ENCODE measurements at regions not wholly inside any gene's neighbourhood (a gene's known extent, or its start where the extent isn't known, plus 50 kb on each side); places are given as distances from the start of the nearest gene placed in this dataset.
A peak's percentile ranks its signal among the peaks of the same experiment; 100 is the strongest.

DNA sequence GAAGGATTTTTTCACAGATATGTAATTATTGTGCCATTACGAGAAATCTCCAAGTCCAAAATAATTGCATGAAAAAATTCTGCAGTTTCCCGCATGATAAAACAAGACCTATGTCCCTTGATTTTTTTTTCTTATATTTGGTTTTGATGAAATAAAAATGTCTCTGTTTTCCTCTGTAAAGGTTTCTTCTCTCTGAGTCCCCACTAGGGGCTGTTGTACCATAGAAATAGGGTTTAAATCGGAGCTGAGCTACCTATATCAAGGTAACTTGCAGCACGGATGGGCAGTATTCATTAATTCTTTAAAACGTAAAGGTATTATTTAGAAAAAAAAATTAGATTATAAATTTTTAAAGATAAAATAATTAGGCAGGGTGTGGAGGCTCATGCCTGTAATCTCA lies 66.6 kb upstream of the IGF1R start:
- no TSS peak for BruUV-seq (replicated peaks)
- H3K4me3 ChIP-seq, result no peak overlapping the region

DNA sequence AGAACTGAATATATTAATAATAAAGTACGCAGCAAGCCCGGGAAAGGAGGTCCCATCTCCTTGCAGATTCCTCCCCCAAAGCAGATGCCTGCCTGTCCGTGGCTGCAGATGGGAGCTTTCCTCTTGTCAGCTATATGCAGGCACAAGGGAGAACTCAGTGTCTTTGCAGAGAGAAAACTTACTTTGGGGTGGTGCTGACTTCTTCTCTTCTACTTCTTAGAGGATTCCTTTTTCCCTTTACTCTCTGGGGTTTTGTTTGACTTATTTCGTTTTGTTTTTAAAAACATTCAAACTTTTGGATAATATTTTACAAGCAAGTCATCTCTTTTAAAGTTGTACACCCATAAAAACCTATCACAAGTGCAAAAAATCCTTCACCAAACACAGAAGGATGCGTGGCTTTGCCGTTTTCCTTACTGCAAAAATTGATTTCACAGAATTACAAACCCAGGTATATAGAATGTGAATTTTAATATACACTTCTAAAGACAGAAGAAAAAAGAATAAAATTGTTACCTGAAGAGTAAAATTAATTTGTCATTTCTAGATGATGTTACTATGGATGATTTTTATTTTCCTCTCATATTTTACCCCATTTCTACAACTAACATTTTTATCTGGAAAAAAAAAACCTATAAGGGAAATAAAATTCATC lies 65.3 kb upstream of the IGF1R start:
- Histone ChIP-seq H3K9me2 (ENCODE audit: insufficient read depth) (no peaks in the 10 kb centered on the region), H4K20me1 (ENCODE audit: insufficient read depth) (no peaks in the 10 kb centered on the region), H3K36me3 (ENCODE audit: low read depth) (no peaks in the 10 kb centered on the region), H3K4me3 (no peak overlapping the region), H3K9me3 (ENCODE audit: insufficient read depth, low read depth) (no peaks in the 10 kb centered on the region), H3F3A (ENCODE audit: insufficient read depth, low read depth) (no peaks in the 10 kb centered on the region; the same call in 1 of the 2 replicates), H2AFZ (no peak overlapping the region), H3K27me3 (ENCODE audit: insufficient read depth, low read depth) (peaks cover 53% of the 10 kb centered on the region), H3K4me2 (no peak overlapping the region), H3K4me1 (replicated peaks; ENCODE audit: insufficient read depth) (no peaks in the 10 kb centered on the region), H3K27ac (no peak overlapping the region), H3K79me2 (ENCODE audit: low read depth) (no peaks in the 10 kb centered on the region)
- TF ChIP-seq, protein P1, sequence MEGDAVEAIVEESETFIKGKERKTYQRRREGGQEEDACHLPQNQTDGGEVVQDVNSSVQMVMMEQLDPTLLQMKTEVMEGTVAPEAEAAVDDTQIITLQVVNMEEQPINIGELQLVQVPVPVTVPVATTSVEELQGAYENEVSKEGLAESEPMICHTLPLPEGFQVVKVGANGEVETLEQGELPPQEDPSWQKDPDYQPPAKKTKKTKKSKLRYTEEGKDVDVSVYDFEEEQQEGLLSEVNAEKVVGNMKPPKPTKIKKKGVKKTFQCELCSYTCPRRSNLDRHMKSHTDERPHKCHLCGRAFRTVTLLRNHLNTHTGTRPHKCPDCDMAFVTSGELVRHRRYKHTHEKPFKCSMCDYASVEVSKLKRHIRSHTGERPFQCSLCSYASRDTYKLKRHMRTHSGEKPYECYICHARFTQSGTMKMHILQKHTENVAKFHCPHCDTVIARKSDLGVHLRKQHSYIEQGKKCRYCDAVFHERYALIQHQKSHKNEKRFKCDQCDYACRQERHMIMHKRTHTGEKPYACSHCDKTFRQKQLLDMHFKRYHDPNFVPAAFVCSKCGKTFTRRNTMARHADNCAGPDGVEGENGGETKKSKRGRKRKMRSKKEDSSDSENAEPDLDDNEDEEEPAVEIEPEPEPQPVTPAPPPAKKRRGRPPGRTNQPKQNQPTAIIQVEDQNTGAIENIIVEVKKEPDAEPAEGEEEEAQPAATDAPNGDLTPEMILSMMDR (conservative IDR thresholded peaks at IDR 0.05), result no peak
- no peak for TF ChIP-seq EZH2 (IDR thresholded peaks at IDR 0.05; ENCODE audit: low read depth)
- ChIA-PET CTCF (no interaction called here), POLR2A (ENCODE audit: unreplicated experiment) (no interaction called here)
- intact Hi-C loops (cut with micrococcal nuclease; ENCODE audit: unreplicated experiment), result no loop called here
- DNase-seq, result no peak
- no TSS peak for BruUV-seq (replicated peaks)

More for the DNA sequence above, 66.6 kb upstream of the IGF1R start:
- no peaks in the 10 kb centered on the region for H3K9me3 ChIP-seq (ENCODE audit: insufficient read depth, low read depth)
- intact Hi-C loops (cut with micrococcal nuclease; ENCODE audit: unreplicated experiment), result no loop called here
- no peaks in the 10 kb centered on the region; the same call in 1 of the 2 replicates for H3F3A ChIP-seq (ENCODE audit: insufficient read depth, low read depth)
- no peaks in the 10 kb centered on the region for H3K9me2 ChIP-seq (ENCODE audit: insufficient read depth)
- H2AFZ ChIP-seq, result no peak overlapping the region
- no peak for TF ChIP-seq EZH2 (IDR thresholded peaks at IDR 0.05; ENCODE audit: low read depth)
- TF ChIP-seq, protein P1 (conservative IDR thresholded peaks at IDR 0.05), result peak; percentile 21; the same call in 1 of the 2 replicates
- ChIA-PET CTCF (interaction anchor here (0.6 kb wide), 1 partner anchor 414 kb away, joined by 3 read pairs; no protein-coding TSS in a partner anchor), POLR2A (ENCODE audit: unreplicated experiment) (no interaction called here)
- H3K36me3 ChIP-seq (ENCODE audit: low read depth), result no peaks in the 10 kb centered on the region
- no peak overlapping the region for H3K27ac ChIP-seq
- no peaks in the 10 kb centered on the region for H3K4me1 ChIP-seq (replicated peaks; ENCODE audit: insufficient read depth)
- no peaks in the 10 kb centered on the region for H4K20me1 ChIP-seq (ENCODE audit: insufficient read depth)
- peaks cover 48% of the 10 kb centered on the region for H3K27me3 ChIP-seq (ENCODE audit: insufficient read depth, low read depth)
- DNase-seq, result no peak
- H3K79me2 ChIP-seq (ENCODE audit: low read depth), result no peaks in the 10 kb centered on the region
- H3K4me2 ChIP-seq, result no peak overlapping the region

DNA sequence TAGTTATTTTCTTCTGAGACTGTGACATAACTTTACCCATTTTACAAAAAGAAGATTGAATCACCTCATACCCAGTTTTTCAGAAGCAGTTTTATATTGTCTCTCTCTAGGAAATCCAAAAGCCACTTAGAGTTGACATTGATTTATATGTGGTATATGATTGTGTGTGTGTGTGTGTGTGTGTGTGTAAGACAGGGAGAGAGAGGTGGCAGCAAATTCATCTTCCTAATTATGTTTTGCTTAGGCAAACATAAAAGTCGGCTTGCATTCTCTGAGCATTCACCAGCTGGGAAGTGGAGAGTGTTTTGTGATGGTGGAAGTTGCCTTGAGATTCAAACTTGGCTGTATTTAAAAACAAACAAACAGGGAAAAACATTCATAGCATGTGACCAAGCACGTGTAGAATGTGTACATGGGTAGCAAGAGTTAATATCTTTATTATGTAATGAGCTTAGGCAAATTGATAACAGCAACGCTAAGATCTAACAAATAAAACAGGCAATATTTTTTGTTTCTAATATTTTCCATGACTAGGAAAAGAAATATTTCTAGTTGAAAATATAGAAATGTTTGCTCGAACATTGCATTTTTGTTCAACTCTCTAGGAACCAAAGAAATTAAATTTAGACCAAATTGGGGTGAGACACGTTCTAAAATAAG lies 64.4 kb upstream of the IGF1R start:
- H3K79me2 ChIP-seq (ENCODE audit: low read depth), result no peaks in the 10 kb centered on the region
- BruUV-seq (replicated peaks), result no TSS peak
- DNase-seq, result no peak
- no peak overlapping the region for H3K27ac ChIP-seq
- intact Hi-C loops (cut with micrococcal nuclease; ENCODE audit: unreplicated experiment), result no loop called here
- no peaks in the 10 kb centered on the region; the same call in 1 of the 2 replicates for H3F3A ChIP-seq (ENCODE audit: insufficient read depth, low read depth)
- no peak overlapping the region for H2AFZ ChIP-seq
- H3K9me3 ChIP-seq (ENCODE audit: insufficient read depth, low read depth), result no peaks in the 10 kb centered on the region
- ChIA-PET CTCF (no interaction called here), POLR2A (ENCODE audit: unreplicated experiment) (no interaction called here)
- TF ChIP-seq, protein P1 (conservative IDR thresholded peaks at IDR 0.05), result no peak
- no peak for TF ChIP-seq EZH2 (IDR thresholded peaks at IDR 0.05; ENCODE audit: low read depth)
- no peaks in the 10 kb centered on the region for H4K20me1 ChIP-seq (ENCODE audit: insufficient read depth)
- no peak overlapping the region for H3K4me2 ChIP-seq
- no peaks in the 10 kb centered on the region for H3K4me1 ChIP-seq (replicated peaks; ENCODE audit: insufficient read depth)
- no peaks in the 10 kb centered on the region for H3K9me2 ChIP-seq (ENCODE audit: insufficient read depth)
- H3K4me3 ChIP-seq, result no peak overlapping the region
- H3K36me3 ChIP-seq (ENCODE audit: low read depth), result no peaks in the 10 kb centered on the region
- H3K27me3 ChIP-seq (ENCODE audit: insufficient read depth, low read depth), result peaks cover 51% of the 10 kb centered on the region
